ENCODE measurements at regions not wholly inside any gene's neighbourhood (a gene's known extent, or its start where the extent isn't known, plus 50 kb on each side); places are given as distances from the start of the nearest gene placed in this dataset.

- TF ChIP-seq CTCF (IDR thresholded peaks at IDR 0.05) (no peak), POLR2A (IDR thresholded peaks at IDR 0.05) (no peak)
These were observed 103.8 kb upstream of the MME start for GRCh38 chr3:154976072-154976983.

Measured in thyroid gland (tissue), 4 donors.